ENCODE measurements at regions not wholly inside any gene's neighbourhood (a gene's known extent, or its start where the extent isn't known, plus 50 kb on each side); places are given as distances from the start of the nearest gene placed in this dataset.

DNA sequence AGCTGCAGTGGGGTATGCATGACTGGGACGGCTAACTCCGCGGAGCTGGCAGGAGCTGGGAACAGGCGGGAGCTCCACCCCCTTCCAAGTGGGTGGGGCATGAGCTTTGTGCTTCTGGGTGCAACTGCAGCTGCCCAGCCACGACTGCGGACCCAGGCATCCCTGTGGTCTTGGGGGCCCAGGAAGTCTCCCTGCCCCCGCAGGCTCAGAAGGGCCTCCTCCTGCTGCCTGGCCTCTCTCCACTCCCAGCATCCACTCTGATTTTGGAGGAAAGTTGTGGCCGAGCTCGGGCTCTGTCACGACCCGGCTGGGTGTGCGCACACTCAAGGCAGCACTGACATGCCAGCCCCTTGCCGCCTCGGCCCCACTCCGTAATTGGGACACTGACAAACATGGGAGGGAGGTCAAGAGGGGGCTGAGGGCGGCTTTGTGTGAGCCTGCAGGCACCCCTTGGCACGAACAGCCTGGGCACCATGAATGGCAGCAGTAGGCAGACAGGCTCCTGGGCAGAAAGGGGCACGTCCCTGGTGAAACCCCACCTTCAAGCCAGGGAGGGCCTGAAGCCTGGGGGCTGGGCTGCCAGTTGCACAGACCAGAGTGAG, 822.6 kb downstream of the GLUD2 start:
- in situ Hi-C loops (cut with HindIII; ENCODE audit: low pct_unique_long_range_greater_than_20kb, low sequenced_read_pairs) = no loop called here
- CTCF ChIA-PET = no interaction called here

DNA sequence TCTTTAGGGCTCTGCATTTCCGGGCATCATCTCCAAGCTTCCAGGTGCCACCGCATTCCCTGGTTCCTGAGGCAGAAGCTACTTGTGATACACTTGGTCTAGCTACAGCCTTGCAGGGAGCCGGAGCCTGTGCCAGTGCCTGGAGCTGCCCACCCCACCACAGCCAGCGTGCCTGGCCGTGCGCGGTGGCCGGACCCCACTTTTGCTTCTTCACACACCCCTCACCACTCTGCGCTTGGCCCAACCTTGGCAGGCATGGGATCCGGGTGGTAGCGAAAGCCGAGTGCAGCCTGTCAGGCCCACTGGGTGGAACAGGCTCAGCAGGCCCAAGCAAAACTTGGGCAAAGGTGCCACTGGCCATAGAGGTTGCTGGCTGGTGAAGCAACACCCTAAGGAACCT, 823.7 kb downstream of the GLUD2 start:
- TF ChIP-seq, protein P1, sequence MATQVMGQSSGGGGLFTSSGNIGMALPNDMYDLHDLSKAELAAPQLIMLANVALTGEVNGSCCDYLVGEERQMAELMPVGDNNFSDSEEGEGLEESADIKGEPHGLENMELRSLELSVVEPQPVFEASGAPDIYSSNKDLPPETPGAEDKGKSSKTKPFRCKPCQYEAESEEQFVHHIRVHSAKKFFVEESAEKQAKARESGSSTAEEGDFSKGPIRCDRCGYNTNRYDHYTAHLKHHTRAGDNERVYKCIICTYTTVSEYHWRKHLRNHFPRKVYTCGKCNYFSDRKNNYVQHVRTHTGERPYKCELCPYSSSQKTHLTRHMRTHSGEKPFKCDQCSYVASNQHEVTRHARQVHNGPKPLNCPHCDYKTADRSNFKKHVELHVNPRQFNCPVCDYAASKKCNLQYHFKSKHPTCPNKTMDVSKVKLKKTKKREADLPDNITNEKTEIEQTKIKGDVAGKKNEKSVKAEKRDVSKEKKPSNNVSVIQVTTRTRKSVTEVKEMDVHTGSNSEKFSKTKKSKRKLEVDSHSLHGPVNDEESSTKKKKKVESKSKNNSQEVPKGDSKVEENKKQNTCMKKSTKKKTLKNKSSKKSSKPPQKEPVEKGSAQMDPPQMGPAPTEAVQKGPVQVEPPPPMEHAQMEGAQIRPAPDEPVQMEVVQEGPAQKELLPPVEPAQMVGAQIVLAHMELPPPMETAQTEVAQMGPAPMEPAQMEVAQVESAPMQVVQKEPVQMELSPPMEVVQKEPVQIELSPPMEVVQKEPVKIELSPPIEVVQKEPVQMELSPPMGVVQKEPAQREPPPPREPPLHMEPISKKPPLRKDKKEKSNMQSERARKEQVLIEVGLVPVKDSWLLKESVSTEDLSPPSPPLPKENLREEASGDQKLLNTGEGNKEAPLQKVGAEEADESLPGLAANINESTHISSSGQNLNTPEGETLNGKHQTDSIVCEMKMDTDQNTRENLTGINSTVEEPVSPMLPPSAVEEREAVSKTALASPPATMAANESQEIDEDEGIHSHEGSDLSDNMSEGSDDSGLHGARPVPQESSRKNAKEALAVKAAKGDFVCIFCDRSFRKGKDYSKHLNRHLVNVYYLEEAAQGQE (IDR thresholded peaks at IDR 0.05; ENCODE audit: insufficient read depth in 1 of 2, low read depth in 2 of 2, low read length in 1 of 2) = no peak
- TF ChIP-seq POLR2AphosphoS5 (IDR thresholded peaks at IDR 0.05; ENCODE audit: low read depth, low read length) = no peak
- TF ChIP-seq SIN3A (IDR thresholded peaks at IDR 0.05; ENCODE audit: borderline replicate concordance, insufficient read depth, low read depth, low read length) = no peak
- TF ChIP-seq CTCF (IDR thresholded peaks at IDR 0.05) = no peak
- no peak for TF ChIP-seq TCF7L2 (IDR thresholded peaks at IDR 0.05; ENCODE audit: low read depth, low read length)
- H3K27ac ChIP-seq (ENCODE audit: low read length) = no peak overlapping the region
- POLR2A ChIA-PET = no interaction called here
- no peaks in the 10 kb centered on the region for H3K36me3 ChIP-seq (ENCODE audit: control insufficient read depth, insufficient read depth, low read length)
- CTCF ChIA-PET = no interaction called here
- intact Hi-C loops (cut with micrococcal nuclease; ENCODE audit: unreplicated experiment) = no loop called here
- no peaks in the 10 kb centered on the region for H3K27me3 ChIP-seq (ENCODE audit: control insufficient read depth, insufficient read depth, low read length)
- no peaks in the 10 kb centered on the region for H3K4me1 ChIP-seq (ENCODE audit: control insufficient read depth, insufficient read depth, low read length)
- no peak overlapping the region for H3K4me3 ChIP-seq (ENCODE audit: low read depth in 2 of 2, low read length in 2 of 2)
- H3K9me3 ChIP-seq (ENCODE audit: control insufficient read depth, insufficient read depth, low read depth, low read length) = no peaks in the 10 kb centered on the region
- no peak for ATAC-seq
- in situ Hi-C loops (cut with HindIII; ENCODE audit: low pct_unique_long_range_greater_than_20kb, low sequenced_read_pairs) = no loop called here
- DNase-seq (ENCODE audit: low read depth, low spot score) = no peak
- BruUV-seq (replicated peaks) = no TSS peak

More for the DNA sequence above, 822.6 kb downstream of the GLUD2 start:
- no peaks in the 10 kb centered on the region for H3K9me3 ChIP-seq (ENCODE audit: control insufficient read depth, insufficient read depth, low read depth, low read length)
- intact Hi-C loops (cut with micrococcal nuclease; ENCODE audit: unreplicated experiment) = no loop called here
- no peak for TF ChIP-seq POLR2AphosphoS5 (IDR thresholded peaks at IDR 0.05; ENCODE audit: low read depth, low read length)
- TF ChIP-seq CTCF (IDR thresholded peaks at IDR 0.05) = no peak
- TF ChIP-seq, protein P1 (IDR thresholded peaks at IDR 0.05; ENCODE audit: insufficient read depth in 1 of 2, low read depth in 2 of 2, low read length in 1 of 2) = no peak
- no peak for TF ChIP-seq SIN3A (IDR thresholded peaks at IDR 0.05; ENCODE audit: borderline replicate concordance, insufficient read depth, low read depth, low read length)
- no peak for TF ChIP-seq TCF7L2 (IDR thresholded peaks at IDR 0.05; ENCODE audit: low read depth, low read length)
- POLR2A ChIA-PET = no interaction called here
- H3K36me3 ChIP-seq (ENCODE audit: control insufficient read depth, insufficient read depth, low read length) = no peaks in the 10 kb centered on the region
- H3K4me3 ChIP-seq (ENCODE audit: low read depth in 2 of 2, low read length in 2 of 2) = no peak overlapping the region
- H3K4me1 ChIP-seq (ENCODE audit: control insufficient read depth, insufficient read depth, low read length) = no peaks in the 10 kb centered on the region
- ATAC-seq (no peak), DNase-seq (ENCODE audit: low read depth, low spot score) (no peak)
- no peaks in the 10 kb centered on the region for H3K27me3 ChIP-seq (ENCODE audit: control insufficient read depth, insufficient read depth, low read length)
- no peak overlapping the region for H3K27ac ChIP-seq (ENCODE audit: low read length)
- no TSS peak for BruUV-seq (replicated peaks)

Measured in Panc1 (cell line).